Transverse colon (tissue), 4 donors: ENCODE measurements at regions not wholly inside any gene's neighbourhood (a gene's known extent, or its start where the extent isn't known, plus 50 kb on each side); places are given as distances from the start of the nearest gene placed in this dataset.

Experiments used
- CTCF ChIP-seq, 5 experiments: fragments of 200-600 bp in 3 of 5; fragments of 450-650 bp in 2 of 5; sonication (generic) in 3 of 5; IDR thresholded peaks; 1 replicate in 2 of 5; 2 replicates in 3 of 5; pipeline ENCODE4 v1.5.1; 2016 to 2017; ENCODE audit warnings: antibody characterized with exemption in 5 of 5, inconsistent platforms in 3 of 5, mild to moderate bottlenecking in 2 of 5, moderate library complexity in 1 of 5
- POLR2AphosphoS5 ChIP-seq, 3 donors: sonication (generic); formaldehyde crosslinking; IDR thresholded peaks; one replicate each; pipeline ENCODE4 v1.6.1; 2016; ENCODE audit warnings: antibody characterized with exemption in 3 of 3

DNA sequence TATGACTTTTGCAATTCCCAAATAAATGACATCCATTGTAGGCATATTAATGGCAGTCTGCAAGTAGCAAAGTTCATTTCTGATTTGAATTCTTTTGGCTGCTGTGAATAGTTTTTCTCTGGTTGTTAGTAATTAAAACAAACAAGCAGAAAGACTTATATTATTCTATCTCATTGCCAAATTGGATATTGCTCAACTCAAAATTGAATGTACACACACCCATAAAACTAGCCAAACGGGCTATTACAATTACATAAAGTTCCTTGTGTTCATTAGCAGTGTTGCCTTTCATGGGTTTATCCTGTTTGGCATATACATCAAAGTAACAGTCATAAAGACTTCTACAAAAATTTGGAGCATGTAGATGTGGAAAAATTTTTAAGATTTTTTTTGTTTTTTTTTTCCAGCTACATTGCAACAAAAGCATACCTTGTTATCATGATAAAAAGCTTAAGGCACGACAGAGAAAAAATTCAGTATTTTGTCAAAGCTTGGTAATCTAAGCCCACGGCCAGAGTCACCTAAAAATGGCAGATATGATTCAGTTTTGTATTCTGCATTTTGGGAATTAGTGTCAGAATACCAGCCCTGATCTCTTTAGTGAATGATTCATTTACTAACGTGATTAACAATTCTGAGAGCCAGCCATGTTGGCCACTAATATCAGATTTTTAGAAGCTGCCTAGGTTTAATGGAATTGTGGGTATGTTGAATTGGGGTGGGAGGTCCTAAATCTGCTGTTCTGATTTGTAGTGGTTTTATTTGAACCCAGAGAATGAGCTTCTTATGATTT, 108.4 kb downstream of the KLF5 start:
- TF ChIP-seq CTCF (IDR thresholded peaks at IDR 0.05), result no peak
- no peak for TF ChIP-seq POLR2AphosphoS5 (IDR thresholded peaks at IDR 0.05)
